CD14-positive monocyte (primary cell): ENCODE measurements at regions not wholly inside any gene's neighbourhood (a gene's known extent, or its start where the extent isn't known, plus 50 kb on each side); places are given as distances from the start of the nearest gene placed in this dataset.
"Not testable (repeated sequence)": the region's sequence is repeated elsewhere in the genome, so short reads cannot be mapped to it uniquely, and the experiment has no call there.

ENCODE experiments used
- DNase-seq, 3 donors: peaks; one replicate each; pipeline ENCODE4 v3.0.0-alpha.2; 2011 to 2022
- H2AFZ ChIP-seq: 2 replicates; pipeline ENCODE4 v1.6.0; 2012; ENCODE audit warnings: mild to moderate bottlenecking, low read depth, low read length, inconsistent platforms; ENCODE audit not compliant: insufficient read depth, poor library complexity, severe bottlenecking
- H3K27ac ChIP-seq, 2 donors: 1 replicate in 1 of 2; 2 replicates in 1 of 2; pipeline ENCODE4 v1.5.1; 2012 to 2013; ENCODE audit warnings: low read length in 2 of 2, control low read depth in 1 of 2, inconsistent platforms in 1 of 2, low read depth in 1 of 2, mild to moderate bottlenecking in 1 of 2
- H3K27me3 ChIP-seq, 2 donors: one replicate each; pipeline versions ENCODE4 v1.6.0 to v1.6.1; 2011 to 2013; ENCODE audit warnings: low read length in 2 of 2; ENCODE audit not compliant: control insufficient read depth in 2 of 2, insufficient read depth in 2 of 2
- H3K36me3 ChIP-seq, 2 donors: replicated peaks in 1 of 2; 1 replicate in 1 of 2; 2 replicates in 1 of 2; pipeline versions ENCODE4 v1.5.1 to v1.6.1; 2012 to 2013; ENCODE audit warnings: low read length in 2 of 2, control low read depth in 1 of 2, inconsistent platforms in 1 of 2, mild to moderate bottlenecking in 1 of 2; ENCODE audit not compliant: insufficient read depth in 2 of 2, control insufficient read depth in 1 of 2
- H3K4me1 ChIP-seq, 2 donors: 1 replicate in 1 of 2; 2 replicates in 1 of 2; pipeline versions ENCODE4 v1.5.1 to v1.6.1; 2012 to 2013; ENCODE audit warnings: low read length in 2 of 2, control low read depth in 1 of 2, inconsistent platforms in 1 of 2, mild to moderate bottlenecking in 1 of 2, moderate library complexity in 1 of 2; ENCODE audit not compliant: insufficient read depth in 2 of 2, control insufficient read depth in 1 of 2
- H3K4me2 ChIP-seq: replicated peaks from 2 replicates; pipeline ENCODE3; 2012; ENCODE audit warnings: low read length, moderate library complexity, mild to moderate bottlenecking; ENCODE audit not compliant: poor library complexity, severe bottlenecking; ENCODE audit errors: extremely low read depth
- H3K4me3 ChIP-seq, 3 experiments: fragments of 200-600 bp in 1 of 3; sonication (generic) in 1 of 3; replicated peaks in 1 of 3; 1 replicate in 2 of 3; 2 replicates in 1 of 3; pipeline ENCODE4 v1.5.1; 2011 to 2013; ENCODE audit warnings: low read length in 3 of 3, mild to moderate bottlenecking in 3 of 3, control low read depth in 2 of 3, low read depth in 2 of 3, inconsistent platforms in 1 of 3, moderate library complexity in 1 of 3
- H3K79me2 ChIP-seq: 2 replicates; pipeline ENCODE4 v1.6.0; 2012; ENCODE audit warnings: mild to moderate bottlenecking, control low read depth, inconsistent platforms, low read length, moderate library complexity; ENCODE audit not compliant: insufficient read depth
- H3K9ac ChIP-seq: 2 replicates; pipeline ENCODE4 v1.6.0; 2017; ENCODE audit warnings: low read length, mild to moderate bottlenecking; ENCODE audit not compliant: insufficient read depth, poor library complexity, severe bottlenecking
- H3K9me3 ChIP-seq, 2 donors: replicated peaks in 1 of 2; 1 replicate in 1 of 2; 2 replicates in 1 of 2; pipeline versions ENCODE4 v1.5.1 to v1.6.1; 2012 to 2013; ENCODE audit warnings: low read length in 2 of 2, control low read depth in 1 of 2; ENCODE audit not compliant: control insufficient read depth in 1 of 2, insufficient read depth in 1 of 2
- H4K20me1 ChIP-seq: 2 replicates; pipeline ENCODE4 v1.6.0; 2012; ENCODE audit warnings: mild to moderate bottlenecking, low read length, control low read depth, moderate library complexity; ENCODE audit not compliant: insufficient read depth
- H3K27ac Mint-ChIP-seq, 7 donors: one replicate each; pipeline ENCODE4 v1.8.0; 2020; ENCODE audit warnings: mild to moderate bottlenecking in 7 of 7, mixed read lengths in 7 of 7, moderate library complexity in 6 of 7, inconsistent platforms in 2 of 7
- H3K27me3 Mint-ChIP-seq, 3 donors: one replicate each; pipeline ENCODE4 v1.8.0; 2021 to 2022; ENCODE audit warnings: low read depth in 3 of 3, mild to moderate bottlenecking in 3 of 3, mixed read lengths in 3 of 3, moderate library complexity in 3 of 3, inconsistent platforms in 1 of 3
- H3K36me3 Mint-ChIP-seq, 2 donors: one replicate each; pipeline ENCODE4 v1.8.0; 2020; ENCODE audit warnings: mixed read lengths in 2 of 2, inconsistent platforms in 1 of 2, mild to moderate bottlenecking in 1 of 2
- H3K4me1 Mint-ChIP-seq: one replicate; pipeline ENCODE4 v1.8.0; 2020; ENCODE audit warnings: mild to moderate bottlenecking, mixed read lengths
- H3K4me3 Mint-ChIP-seq, 2 donors: one replicate each; pipeline ENCODE4 v1.8.0; 2020; ENCODE audit warnings: mild to moderate bottlenecking in 2 of 2, mixed read lengths in 2 of 2, moderate library complexity in 1 of 2
- H3K9me3 Mint-ChIP-seq, 7 donors: one replicate each; pipeline ENCODE4 v1.8.0; 2020 to 2022; ENCODE audit warnings: mixed read lengths in 7 of 7, mild to moderate bottlenecking in 6 of 7, moderate library complexity in 6 of 7, inconsistent platforms in 2 of 7
- WGBS: methylation state at CpG from one replicate; pipeline ENCODE4 v1.1.5; 2013; ENCODE audit warnings: missing lambda C conversion rate; ENCODE audit not compliant: insufficient coverage; 5-methylcytosine and 5-hydroxymethylcytosine counted together
- intact Hi-C, 2 donors: fragments of 100-400 bp; cut with micrococcal nuclease; formaldehyde crosslinking; loops; one replicate each; pipeline versions ENCODE4 v1.15.0 to v1.15.1; 2023

DNA sequence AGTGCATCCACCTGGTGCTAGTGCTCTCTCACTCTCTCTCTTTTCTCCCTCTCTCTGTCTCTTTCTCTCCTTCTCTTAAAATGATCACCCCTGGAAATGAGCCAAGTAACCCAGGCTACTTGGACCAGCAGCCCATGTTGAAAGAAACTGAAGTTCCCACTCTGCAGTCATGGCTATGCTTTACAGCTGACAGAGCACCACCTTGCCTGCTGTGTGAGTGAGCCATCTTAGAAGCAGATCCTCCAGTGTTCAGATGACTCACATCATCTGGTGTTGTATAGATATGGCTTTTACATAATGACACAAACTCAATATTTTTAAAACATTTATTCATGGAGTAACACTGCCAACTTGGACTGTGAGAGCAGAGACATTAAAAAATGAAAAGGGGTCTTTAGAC lies 779.1 kb downstream of the TTLL7 start:
- DNase-seq, H3K27ac Mint-ChIP-seq, H3K27me3 Mint-ChIP-seq, H3K79me2 ChIP-seq, intact Hi-C loops, H3K27me3 ChIP-seq, H3K4me2 ChIP-seq, H4K20me1 ChIP-seq, H3K9ac ChIP-seq, H3K9me3 ChIP-seq, H3K4me1 ChIP-seq, H3K27ac ChIP-seq, H3K4me3 ChIP-seq, H3K36me3 ChIP-seq, H3K36me3 Mint-ChIP-seq, H3K4me3 Mint-ChIP-seq, H3K4me1 Mint-ChIP-seq, H2AFZ ChIP-seq: not testable (repeated sequence)
- peaks cover 0 to 13% (median 4%) of the 10 kb centered on the region in 7 donors for H3K9me3 Mint-ChIP-seq

- H3K4me1 Mint-ChIP-seq, H3K9me3 ChIP-seq, H3K27me3 Mint-ChIP-seq, H3K4me3 ChIP-seq, H3K36me3 Mint-ChIP-seq, H3K4me1 ChIP-seq, H2AFZ ChIP-seq, H3K9ac ChIP-seq, H4K20me1 ChIP-seq, H3K27ac ChIP-seq, H3K79me2 ChIP-seq, H3K4me3 Mint-ChIP-seq, H3K27me3 ChIP-seq, intact Hi-C loops, H3K27ac Mint-ChIP-seq, H3K36me3 ChIP-seq, DNase-seq, H3K4me2 ChIP-seq: not testable (repeated sequence)
- H3K9me3 Mint-ChIP-seq, result peaks cover 0 to 15% (median 6%) of the 10 kb centered on the region in 7 donors
- WGBS, result 93% methylated on average over 2 of the region's 5 CpGs
Measured at GRCh38 chr1:83218036-83218716, 780.8 kb downstream of the TTLL7 start.

DNA sequence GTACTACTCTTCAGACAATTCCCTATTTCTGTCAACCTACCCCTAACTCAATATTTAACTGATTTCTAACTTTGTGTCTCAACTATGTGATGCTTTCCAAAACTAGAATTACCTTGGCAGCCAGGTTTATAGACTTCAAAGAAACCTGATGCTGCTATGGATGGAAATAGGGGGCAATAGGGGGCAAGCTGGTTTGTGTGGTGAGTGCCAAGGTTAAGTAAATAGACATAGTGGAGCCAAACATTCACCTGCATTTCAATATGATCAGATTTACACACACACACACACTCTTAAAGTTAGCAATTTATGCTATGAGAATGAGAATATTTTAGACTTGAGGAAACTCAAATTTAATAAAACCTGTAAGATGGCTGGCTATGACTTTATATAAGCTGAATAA lies 784.6 kb downstream of the TTLL7 start:
- H3K9me3 ChIP-seq, H3K9me3 Mint-ChIP-seq, H3K4me1 Mint-ChIP-seq, H3K4me2 ChIP-seq, intact Hi-C loops, H3K79me2 ChIP-seq, H3K4me3 ChIP-seq, DNase-seq, H3K27ac Mint-ChIP-seq, H3K4me3 Mint-ChIP-seq, H3K27me3 Mint-ChIP-seq, H3K36me3 ChIP-seq, H2AFZ ChIP-seq, H3K27ac ChIP-seq, H3K27me3 ChIP-seq, H3K36me3 Mint-ChIP-seq, H3K9ac ChIP-seq, H4K20me1 ChIP-seq, H3K4me1 ChIP-seq: not testable (repeated sequence)

- no CpG with 5 or more reads among the region's 3 CpGs for WGBS
- H2AFZ ChIP-seq, H3K4me2 ChIP-seq, H3K27me3 Mint-ChIP-seq, DNase-seq, intact Hi-C loops, H3K4me3 ChIP-seq, H3K36me3 ChIP-seq, H3K27ac Mint-ChIP-seq, H3K9me3 ChIP-seq, H4K20me1 ChIP-seq, H3K9ac ChIP-seq, H3K27ac ChIP-seq, H3K4me1 Mint-ChIP-seq, H3K79me2 ChIP-seq, H3K9me3 Mint-ChIP-seq, H3K4me1 ChIP-seq, H3K27me3 ChIP-seq, H3K4me3 Mint-ChIP-seq, H3K36me3 Mint-ChIP-seq: not testable (repeated sequence)
Measured at GRCh38 chr1:83213648-83214047, 785.3 kb downstream of the TTLL7 start.
